Kasumi-1 (cell line): ENCODE measurements at regions not wholly inside any gene's neighbourhood (a gene's known extent, or its start where the extent isn't known, plus 50 kb on each side); places are given as distances from the start of the nearest gene placed in this dataset.
"Not testable (repeated sequence)": the region's sequence is repeated elsewhere in the genome, so short reads cannot be mapped to it uniquely, and the experiment has no call there.

Source experiments
- DNase-seq, 2 experiments: peaks; one replicate each; lab custom pipeline; 2025; lab: John Stamatoyannopoulos, UW

DNA sequence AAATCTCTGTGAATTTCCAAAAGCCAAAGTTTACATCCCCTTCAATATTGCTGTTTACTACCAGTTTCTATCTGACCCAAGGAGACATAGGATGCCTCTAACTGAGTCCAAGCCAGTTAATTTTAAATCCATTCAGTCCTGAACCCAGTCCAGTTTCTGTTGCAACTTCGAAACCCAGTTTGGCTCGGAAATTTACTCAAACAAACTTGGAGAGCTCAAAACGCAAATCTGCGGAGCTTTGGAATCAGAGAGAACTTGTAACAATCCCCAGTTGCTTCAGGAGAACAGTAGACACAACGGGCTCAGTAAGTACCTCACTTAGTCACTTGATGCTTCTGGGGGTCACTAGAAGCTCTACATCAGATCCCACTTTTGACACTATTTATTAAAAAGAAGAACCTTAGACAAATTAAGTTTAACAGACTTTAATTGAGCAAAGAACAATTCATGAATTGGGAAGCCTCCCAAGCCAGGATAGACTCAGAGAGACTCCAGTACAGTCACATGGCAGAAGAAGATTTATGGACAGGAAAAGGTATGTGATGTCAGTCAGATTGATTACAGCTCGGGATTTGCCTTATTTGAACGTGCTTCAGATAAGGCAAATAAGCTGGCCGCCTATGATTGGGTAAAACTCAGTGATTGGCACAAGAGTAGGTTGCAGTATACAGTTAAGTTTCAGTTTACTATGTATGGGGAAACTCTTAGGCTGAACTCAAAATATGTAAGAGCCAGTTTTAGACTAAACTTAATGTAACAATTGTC, 118.0 kb downstream of the RFPL4B start:
- no peak for DNase-seq

GRCh38 chr6:112466373-112467151, 119.4 kb downstream of the RFPL4B start:
- DNase-seq, result peak; percentile 72 to 75

DNA sequence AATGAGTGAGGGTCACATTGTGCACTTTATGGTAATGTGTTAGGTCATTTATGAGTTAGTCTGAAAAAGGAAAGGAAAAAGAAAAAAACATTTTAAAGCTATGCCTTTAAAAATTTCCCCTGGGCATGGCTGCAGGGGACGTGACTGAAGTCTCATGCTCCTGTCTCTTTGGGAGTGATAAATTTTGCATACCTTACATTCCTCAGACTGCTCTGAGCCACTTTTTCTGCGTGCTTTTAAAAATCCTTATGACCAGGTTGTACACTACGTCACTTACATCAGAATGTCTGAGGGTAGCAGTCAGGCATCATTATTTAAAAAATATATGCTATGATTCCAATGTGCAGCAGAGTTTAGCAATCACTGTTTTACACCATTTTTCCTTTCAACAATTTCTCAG, 121.2 kb downstream of the RFPL4B start:
- no peak for DNase-seq

DNA sequence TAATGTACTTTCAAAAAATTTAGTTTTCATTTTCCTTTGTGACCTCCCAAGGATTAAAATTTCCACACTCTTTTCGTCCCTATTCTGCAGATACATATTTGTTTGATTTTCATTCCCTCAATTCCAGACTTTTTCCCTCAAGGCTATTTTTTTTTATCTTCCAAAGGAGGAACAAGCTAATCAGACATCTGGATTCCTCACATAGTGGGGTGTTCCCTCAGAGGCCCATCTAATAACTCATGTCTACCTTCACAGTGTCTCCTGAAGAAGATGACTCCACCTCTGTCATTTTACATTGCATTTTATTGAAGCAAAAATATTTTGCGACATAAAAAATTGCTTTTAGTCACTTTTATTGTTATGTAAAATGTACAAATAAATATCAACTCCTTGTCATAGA, 122.2 kb downstream of the RFPL4B start:
- DNase-seq, result no peak

GRCh38 chr6:112470376-112470775, 123.2 kb downstream of the RFPL4B start:
- no peak for DNase-seq

DNA sequence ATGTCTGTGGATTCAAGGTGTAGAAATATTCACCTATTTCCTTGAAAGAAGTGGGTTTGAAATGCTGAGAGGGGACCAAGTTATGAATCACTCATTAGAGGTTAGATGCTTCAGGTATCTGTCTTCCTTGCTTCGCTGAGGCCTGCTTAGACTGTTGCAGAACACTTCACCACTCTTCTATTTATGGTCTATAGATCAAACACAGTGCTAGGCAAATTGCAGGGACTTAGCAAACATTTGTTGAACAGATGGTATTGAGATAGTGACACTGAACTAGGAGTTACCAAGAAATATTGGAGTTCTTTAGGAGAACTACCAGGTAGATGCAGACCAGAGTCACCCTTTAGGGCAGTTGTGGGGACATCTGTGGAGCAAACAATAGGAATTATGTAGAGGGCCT, 123.8 kb downstream of the RFPL4B start:
- no peak for DNase-seq

DNA sequence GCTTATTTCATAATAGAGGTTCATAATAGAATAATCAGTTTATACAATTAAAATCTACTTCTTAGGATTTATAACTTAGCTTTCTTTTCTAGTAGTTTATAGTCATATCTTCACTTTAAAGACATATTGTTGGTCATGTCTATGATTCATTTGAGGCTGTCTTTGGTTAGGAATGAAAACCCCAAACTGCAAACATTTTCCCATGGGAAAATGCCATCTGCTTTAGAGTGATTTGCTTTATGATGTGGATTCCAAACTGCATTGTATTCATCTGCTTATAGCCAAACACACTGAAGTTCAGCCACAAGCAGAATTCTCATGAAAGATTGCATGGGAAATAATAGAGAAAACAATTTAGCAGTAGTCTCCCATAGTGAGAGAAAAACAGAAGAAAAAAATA, 128.0 kb downstream of the RFPL4B start:
- DNase-seq, result no peak

DNA sequence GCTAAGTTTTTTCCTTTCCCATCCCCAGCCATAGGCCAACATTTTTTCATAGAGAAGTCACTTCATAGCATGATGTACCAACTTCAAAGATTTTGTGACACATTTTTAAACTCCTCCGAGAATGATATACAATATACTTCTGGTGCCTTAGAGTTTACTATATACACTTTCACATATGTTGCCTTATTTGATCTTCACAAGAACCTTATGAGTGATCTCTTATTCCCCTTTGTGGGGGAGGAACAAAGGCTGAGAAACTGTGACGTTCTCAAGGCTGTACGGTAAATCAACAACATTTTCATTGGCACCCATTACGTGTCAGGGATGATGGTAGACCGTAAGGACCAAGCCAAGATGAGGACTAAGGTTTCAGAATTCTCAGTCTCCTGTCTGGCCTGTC, 130.0 kb downstream of the RFPL4B start:
- no peak for DNase-seq

DNA sequence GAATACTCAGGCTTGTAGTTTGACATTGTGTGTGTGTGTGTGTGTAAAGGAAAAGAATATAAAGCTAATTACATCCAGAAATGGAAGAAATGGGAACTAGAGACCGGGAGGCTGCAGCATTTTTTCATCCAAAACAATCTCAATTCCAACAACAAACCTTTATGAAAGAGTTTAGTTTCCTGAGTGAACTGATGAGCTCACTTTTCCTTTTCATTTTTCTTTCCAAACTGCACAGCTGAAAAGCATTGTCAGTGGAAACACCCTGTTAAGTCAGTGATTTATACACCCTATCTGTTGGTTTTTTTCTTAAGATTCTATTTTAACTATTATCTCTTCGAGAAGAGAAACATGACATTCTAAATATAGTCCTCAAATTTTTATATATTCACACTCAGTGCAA, 130.9 kb downstream of the RFPL4B start:
- no peak for DNase-seq

DNA sequence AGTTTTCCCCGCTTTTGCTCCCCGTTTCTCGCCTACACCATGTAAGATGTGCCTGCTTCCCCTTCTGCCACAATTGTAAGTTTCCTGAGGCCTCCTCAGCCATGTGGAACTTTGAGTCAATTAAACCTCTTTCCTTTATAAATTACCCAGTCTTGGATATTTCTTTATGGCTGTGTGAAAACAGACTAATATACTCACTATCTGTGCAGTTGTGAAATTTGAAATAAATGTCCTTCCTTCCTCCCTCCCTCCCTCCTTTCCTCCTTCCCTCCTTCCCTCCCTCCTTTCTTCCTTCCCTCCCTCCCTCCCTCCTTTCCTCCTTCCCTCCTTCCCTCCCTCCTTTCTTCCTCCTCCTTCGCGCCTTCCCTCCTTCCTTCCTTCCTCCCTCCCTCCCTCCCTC, 132.8 kb downstream of the RFPL4B start:
- DNase-seq, result not testable (repeated sequence)

- no peak for DNase-seq
Measured at GRCh38 chr6:112480553-112480952, 133.4 kb downstream of the RFPL4B start.

DNA sequence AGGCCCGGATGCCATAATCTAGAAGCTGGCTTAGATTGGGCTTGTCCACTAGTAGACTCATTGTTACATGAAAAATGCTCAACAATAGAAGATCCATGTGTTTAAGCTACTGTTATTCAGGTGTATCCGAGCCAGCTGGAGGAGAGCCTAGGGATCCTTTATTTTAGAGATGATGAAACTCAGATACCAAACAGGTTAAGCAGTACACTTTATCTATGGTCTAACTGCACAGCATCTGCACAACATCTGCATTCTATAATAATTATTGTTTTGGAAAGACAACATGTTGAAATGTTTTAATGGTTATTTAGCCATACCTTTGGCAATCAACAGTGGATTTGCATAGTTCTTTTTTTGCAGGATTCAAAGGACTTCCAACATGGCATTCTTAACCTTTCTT, 134.1 kb downstream of the RFPL4B start:
- DNase-seq, result no peak

- no peak for DNase-seq
Measured at GRCh38 chr6:112482373-112482772, 135.2 kb downstream of the RFPL4B start.

DNA sequence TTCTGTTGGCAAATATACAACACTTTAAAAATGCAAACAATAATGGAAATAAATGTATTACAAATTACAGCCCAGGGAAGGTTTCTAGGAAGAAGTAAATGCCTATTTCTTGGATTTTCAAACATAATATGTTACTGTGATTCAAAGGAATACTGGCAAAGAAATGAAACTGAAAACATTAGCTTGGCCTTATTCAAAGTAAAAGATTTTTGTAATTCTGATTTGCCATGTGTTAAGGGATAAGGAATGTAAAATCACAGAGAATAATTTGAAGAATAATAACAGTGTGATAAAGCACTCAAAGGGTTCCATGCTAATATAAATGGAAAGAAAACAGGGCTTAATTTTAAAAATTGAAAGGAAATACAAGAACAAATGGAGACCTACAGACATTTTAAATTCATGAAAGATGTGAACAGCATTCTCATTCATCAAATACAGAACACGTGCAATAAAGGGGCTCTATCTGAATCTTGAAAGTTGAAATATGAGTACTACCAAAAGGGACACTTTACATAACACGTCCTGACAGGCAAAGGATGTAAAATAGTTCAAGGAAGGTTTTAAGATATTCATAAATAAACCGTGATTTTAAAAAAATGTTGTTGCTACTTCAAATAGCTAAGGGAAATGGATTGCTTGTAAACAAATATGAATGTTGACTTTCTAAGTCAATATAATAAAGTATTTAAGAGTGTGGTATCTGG, 138.1 kb downstream of the RFPL4B start:
- DNase-seq, result no peak

- DNase-seq, result no peak
Measured at GRCh38 chr6:112485827-112486212, 138.7 kb downstream of the RFPL4B start.

DNA sequence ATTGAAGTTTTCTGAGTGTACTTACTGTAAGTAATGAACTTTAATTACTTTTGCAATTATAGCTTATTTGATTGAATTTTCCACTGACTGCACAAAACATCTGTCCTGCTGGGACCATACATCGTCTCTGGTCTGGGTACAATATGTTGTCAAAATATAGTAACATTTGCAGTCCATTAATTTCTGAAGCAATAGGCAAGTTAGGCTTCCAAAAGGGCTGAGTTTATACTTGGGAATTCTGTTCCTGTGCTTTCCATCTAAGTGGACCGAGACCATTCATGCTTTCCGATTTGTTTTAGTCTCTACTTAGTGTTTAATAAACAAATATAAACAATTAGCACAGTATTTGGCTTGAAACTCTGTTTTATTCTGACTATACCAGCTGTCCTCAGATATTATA, 139.3 kb downstream of the RFPL4B start:
- no peak for DNase-seq

DNA sequence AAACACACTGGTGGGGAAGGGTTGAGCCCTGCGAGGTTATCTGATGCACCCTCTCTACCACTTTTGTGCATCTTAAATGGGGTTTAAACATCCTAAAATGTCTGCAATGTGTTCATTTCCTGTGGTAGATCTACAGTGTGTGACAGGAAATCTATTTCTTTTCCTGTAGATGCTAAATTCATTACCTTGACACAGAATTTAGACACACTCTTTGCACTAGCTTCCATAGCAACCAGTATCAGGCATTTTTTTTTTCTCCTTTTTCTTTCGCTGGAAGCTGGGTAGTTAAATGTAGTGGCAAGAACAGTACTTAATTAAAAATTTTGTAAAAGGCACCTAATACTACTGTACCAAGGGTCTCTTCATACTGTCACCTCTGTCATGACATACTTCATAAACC, 141.1 kb downstream of the RFPL4B start:
- peak in 1 of 2 experiments; percentile 6 for DNase-seq

- DNase-seq, result no peak
Measured at GRCh38 chr6:112501705-112502104, 154.6 kb downstream of the RFPL4B start.

DNA sequence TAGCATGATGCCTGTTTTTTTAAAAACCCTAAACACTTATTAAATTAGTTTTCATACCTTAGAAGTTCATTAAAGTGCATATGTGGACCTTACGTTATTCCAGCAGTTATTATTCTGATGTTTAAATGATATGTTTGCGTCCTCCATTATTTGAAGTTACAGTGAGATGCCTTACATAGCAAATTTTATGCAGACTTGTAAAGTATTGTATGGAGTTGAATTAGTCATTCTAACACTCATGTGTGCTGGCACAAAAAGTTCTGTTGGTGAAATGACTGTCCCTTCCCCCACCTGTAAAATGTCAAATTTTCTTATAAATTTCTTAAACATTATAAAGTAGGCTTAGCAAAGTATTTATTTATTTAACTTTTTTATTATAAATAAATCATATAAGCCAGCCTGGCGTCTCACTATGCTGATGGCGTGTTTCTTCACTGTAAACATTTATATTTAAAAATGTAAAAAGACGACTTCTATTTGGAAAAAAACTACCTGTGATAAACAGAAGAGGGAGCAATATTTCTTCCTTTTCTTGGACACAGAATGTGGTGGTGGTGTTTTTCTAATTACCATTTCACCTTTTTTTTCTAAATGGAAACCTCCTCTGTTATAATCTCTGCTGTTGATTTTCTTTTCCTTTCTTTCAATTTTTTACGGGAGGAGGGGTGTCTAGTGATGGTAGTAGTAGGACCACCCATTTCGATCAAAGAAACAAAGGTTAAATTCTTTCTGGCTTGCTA, 155.4 kb downstream of the RFPL4B start:
- DNase-seq, result peak; percentile 29 to 38

DNA sequence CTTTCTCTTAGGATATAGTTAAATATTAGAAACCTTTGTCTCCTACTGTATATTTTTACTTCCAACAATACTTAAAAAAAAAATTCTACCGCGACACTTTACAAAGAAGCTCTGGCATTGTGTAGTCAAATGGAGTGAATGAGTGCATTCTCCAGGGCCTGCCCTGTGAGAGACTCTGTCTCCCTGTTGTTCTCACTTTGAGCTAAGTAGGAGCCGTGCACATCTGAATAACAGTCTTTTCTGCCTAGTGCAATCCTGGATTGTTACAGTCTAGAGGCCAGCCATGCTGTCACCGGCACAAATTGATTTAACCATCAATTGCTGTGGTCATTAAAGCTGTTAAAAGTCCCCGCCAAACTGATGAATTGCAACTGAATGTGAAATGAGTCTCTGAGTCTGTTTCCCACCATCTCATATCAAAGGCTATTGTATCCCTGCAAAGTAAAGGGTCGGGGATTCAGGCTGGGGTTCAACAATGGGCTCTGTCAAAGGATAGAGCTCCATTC, 156.0 kb downstream of the RFPL4B start:
- no peak for DNase-seq

DNA sequence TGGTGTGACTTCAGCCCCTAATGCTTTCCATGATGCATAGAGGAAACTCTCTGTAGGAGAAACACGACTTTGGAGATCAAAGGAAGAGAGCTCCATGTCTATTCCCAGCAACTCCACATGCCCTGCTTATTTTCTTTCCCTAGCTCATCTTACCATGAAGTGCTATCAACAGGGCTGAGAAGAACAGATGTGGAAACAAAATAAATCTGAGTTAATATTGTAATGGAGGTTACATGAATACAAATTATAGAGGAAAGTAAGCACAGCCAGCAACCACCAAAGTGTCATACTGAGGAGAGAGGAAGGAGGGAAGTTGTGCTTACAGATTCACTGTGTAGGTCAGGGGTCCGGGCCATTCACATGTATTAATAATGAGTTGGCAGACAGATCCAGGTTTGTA, 157.5 kb downstream of the RFPL4B start:
- no peak for DNase-seq

DNA sequence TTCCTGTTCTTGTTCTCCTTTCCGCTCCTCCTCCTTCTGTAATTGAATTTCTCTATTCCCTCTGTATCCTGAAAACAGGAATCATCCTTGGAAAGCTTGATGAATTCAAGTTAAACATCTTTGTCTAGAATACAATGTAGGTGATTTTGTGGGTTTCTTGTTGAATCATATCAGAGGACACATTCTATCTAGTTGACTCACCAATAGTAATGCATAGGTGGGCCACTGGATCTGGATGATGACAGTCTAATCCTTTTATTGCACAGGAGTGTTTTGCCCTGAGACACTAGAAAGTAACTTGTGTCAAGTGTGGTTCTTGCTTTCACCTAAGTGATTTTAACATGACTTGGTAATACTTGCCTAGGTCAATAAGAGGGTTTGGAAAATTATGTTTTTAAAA, 164.3 kb downstream of the RFPL4B start:
- no peak for DNase-seq
